Ishikawa (cell line): ENCODE measurements at regions not wholly inside any gene's neighbourhood (a gene's known extent, or its start where the extent isn't known, plus 50 kb on each side); places are given as distances from the start of the nearest gene placed in this dataset.

Experiments
- CEBPB ChIP-seq: IDR thresholded peaks from 2 replicates; pipeline ENCODE4 v1.6.1; 2012
- CREB1 ChIP-seq: IDR thresholded peaks from 2 replicates; pipeline ENCODE4 v1.6.1; 2012; ENCODE audit warnings: low read depth
- EP300 ChIP-seq: IDR thresholded peaks from 2 replicates; pipeline ENCODE4 v1.6.1; 2012; ENCODE audit warnings: borderline replicate concordance
- RAD21 ChIP-seq: IDR thresholded peaks from 2 replicates; pipeline ENCODE4 v1.6.1; 2012; ENCODE audit warnings: low read depth
- TAF1 ChIP-seq: IDR thresholded peaks from 2 replicates; pipeline ENCODE4 v1.6.1; 2012; ENCODE audit warnings: low read depth, mild to moderate bottlenecking
- TCF12 ChIP-seq: IDR thresholded peaks from 2 replicates; pipeline ENCODE4 v1.6.1; 2012; ENCODE audit warnings: low read depth
- TEAD4 ChIP-seq: IDR thresholded peaks from 2 replicates; pipeline ENCODE4 v1.6.1; 2012
- YY1 ChIP-seq: IDR thresholded peaks from 2 replicates; pipeline ENCODE4 v1.6.1; 2012; ENCODE audit warnings: low read depth
- TF ChIP-seq, protein P1 (sequence below): IDR thresholded peaks from 2 replicates; pipeline ENCODE4 v1.6.1; 2012

DNA sequence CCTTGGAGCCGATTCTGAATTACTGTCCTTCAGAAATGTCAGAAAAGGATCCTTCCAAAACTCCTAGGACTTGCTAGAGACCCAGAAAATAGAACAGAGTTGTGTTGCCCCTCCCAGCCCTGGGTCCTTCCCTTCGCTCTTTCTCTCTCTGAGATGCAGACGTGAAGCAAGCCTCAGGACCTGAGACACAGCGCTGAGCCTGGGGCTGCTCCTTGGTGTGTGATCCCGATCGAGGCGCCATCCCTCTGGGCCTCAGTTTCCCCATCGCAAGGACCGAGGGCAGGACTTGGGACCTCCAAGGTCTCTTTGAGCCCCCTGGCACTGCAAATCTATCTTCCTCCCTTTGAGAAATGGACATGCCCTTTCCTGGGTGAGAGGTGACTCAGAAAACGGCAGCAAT lies 533.5 kb downstream of the TBC1D22A start:
- TF ChIP-seq RAD21 (no peak), TAF1 (no peak), EP300 (no peak), TEAD4 (no peak), TCF12 (no peak), CEBPB (no peak), YY1 (no peak), CREB1 (no peak)
- TF ChIP-seq, protein P1, sequence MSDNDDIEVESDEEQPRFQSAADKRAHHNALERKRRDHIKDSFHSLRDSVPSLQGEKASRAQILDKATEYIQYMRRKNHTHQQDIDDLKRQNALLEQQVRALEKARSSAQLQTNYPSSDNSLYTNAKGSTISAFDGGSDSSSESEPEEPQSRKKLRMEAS: no peak
